NCI-H1694 treated with DMSO at 0.1 percent for 48 hours (cell line): ENCODE measurements at regions not wholly inside any gene's neighbourhood (a gene's known extent, or its start where the extent isn't known, plus 50 kb on each side); places are given as distances from the start of the nearest gene placed in this dataset.

Experiments
- DNase-seq: peaks from one replicate; lab custom pipeline; 2025; lab: John Stamatoyannopoulos, UW

DNA sequence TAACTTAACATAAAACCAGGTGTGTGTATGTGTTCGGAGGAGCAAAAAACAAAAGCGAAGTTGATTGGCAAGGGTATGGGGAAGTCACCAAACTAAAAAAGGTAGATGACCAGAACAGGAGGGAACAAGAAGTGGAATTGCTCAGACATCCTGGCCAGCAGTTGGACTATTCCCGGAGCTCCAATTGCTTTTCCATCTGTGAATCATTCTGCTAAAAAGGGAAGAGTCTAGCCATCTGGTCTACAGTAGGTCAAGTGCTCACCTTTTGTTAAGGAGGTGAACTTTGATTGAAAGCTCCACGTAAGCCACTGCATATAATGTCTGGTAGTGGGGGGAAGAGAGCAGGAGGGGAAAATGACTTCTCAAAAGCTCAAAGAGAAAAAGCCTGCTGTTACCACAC lies 50.0 kb upstream of the BET1 start:
- DNase-seq: no peak

DNA sequence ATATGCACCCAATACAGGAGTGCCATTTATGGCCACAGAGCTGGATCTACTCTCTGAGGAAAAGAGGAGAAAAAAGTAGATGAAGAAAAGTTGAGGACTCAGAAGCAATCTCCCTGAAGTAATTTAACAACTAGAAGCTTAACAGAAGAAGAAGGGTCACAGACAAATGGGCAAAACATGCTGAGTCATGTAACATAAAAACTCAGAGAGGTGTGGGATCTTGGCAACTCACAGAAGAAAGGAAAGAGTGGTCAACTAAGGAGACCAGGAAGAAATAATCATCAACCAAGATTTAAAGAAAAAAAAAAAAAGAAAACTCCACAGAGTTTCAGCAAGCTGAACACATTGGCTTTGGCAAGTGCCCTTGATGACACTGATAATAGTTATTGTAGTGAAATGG lies 51.8 kb upstream of the BET1 start:
- no peak for DNase-seq

GRCh38 chr7:94056796-94057207 lies 52.6 kb upstream of the BET1 start:
- DNase-seq: no peak

GRCh38 chr7:94057955-94058354 lies 53.8 kb upstream of the BET1 start:
- no peak for DNase-seq

- no peak for DNase-seq
Measured at GRCh38 chr7:94059746-94060145, 55.6 kb upstream of the BET1 start.

- DNase-seq: no peak
Measured at GRCh38 chr7:94060752-94061151, 56.6 kb upstream of the BET1 start.

DNA sequence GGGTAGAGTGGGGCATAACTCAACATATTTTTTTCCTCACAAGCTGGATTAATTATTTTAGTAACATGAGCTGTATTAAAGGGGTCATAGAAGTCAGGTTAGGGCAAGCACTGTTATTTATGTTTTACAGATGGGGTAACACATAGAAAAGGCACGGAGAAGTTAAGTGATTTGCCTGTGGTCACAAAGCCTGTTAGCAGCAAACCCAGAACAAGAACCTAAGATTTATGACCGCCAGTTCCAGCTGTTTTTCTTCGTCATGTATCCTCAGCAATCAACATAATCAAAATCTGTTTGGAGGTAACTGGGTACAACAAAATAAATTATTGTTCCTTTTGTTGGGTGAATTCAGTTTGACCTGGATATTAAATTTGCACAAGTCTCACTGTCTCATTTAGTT lies 57.2 kb upstream of the BET1 start:
- no peak for DNase-seq

GRCh38 chr7:94062372-94062771 lies 58.2 kb upstream of the BET1 start:
- no peak for DNase-seq

- DNase-seq: no peak
Measured at GRCh38 chr7:94064541-94065191, 60.5 kb upstream of the BET1 start.

GRCh38 chr7:94067047-94067446 lies 62.9 kb upstream of the BET1 start:
- DNase-seq: no peak

DNA sequence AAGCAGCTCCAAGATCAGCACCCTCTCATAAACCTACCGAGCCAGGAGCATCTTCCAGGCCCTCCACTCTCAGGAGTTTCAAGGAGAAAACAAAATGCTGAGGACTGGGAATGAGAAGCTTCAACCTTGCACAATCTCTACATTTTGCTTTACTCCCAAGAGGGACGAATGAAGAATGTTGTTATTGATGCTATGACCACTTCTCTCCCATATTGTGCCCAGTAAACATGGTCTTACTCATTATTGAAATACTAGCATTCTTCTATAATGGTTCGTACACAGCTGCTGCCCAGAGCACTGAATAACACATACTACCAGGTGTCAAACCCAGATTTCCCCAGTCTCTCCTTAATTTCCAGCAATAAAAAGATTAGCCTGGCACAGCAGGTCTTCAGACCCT lies 63.4 kb upstream of the BET1 start:
- no peak for DNase-seq

DNA sequence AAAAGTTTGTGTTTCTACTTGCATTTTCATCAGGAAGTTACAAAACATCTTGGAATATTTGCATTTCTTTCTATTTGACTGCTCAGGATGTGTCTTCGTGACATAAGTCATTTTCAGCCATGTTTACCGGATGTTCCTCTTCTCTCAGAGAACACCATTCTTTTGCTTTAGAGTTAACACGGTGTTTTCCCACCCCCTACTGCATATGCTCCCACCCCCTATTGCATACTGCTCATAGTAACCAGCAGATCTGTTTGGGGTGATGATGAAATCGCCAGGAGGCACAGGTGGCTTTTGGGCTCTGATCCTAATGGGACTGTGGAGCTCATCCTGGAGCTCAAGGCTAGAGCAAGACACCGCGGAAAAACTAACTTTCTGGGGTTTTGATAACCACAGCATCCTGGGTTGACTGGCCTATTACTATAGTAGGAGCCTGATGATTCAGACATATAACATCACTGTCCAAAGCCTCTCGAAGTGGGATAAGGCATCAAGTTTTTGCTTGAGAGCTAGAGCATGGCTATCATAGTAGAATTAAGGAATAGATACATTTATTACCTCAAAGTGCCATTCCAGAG lies 65.1 kb upstream of the BET1 start:
- no peak for DNase-seq

GRCh38 chr7:94080551-94080950 lies 76.4 kb upstream of the BET1 start:
- DNase-seq: no peak

- DNase-seq: no peak
Measured at GRCh38 chr7:94082126-94082525, 78.0 kb upstream of the BET1 start.

GRCh38 chr7:94087664-94088352 lies 83.7 kb upstream of the BET1 start:
- DNase-seq: peak; percentile 63

DNA sequence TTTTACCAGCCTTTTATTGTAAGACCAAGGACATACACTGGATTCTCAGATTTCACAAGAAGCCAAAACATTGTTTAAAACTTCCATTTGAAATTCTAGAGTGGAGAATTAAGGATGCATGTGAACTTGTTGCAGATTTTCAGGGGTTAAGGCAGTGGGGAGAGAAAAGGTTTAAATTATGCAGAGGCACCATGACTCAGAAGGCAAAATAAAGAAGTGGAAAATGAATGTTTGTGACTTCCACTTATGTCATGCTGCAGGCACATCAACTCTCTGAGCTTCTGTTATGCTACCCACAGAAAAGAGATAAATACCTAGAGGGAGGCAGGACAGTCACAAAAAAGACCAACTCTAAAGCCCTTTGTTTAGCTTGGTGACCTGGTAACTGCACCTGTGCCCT lies 84.4 kb upstream of the BET1 start:
- DNase-seq: no peak

DNA sequence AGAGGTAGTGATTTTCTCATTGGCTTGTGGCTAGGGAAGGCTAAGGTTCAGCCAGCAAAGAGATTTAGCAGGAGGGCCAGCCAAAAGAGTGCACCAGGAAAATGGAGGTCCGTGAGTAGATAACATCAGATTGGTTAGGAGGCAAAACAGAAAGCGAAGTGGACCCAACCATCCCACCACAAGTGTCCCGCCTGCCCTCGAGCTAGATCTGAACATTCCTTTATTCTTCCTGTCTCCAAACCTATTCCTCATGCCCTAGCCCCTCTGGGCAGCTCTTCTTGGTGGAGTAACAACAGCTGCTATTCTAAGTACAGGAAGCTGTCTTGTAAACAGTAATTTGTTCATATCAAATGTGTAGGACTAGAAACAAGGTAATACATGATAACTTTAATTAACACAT lies 85.7 kb upstream of the BET1 start:
- no peak for DNase-seq

DNA sequence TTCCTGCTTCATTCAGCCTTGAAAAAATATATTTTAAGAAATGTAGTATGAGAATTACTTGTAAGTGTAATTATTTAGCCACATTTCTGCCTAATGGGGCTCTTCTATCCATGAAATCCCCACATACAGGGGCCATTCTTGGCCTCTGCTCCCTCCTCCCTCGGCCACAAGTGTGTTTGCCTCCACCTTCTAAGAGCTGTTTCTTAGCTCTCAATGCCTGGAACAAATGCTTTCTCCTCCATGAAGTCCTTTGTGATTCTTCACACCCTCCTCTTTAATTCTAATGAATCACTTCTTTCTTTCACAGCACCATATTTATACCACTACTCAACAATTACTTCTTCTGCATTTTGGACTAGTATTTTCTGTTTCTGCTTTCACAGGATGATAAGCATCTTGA lies 88.8 kb upstream of the BET1 start:
- DNase-seq: no peak

GRCh38 chr7:94094298-94094697 lies 90.1 kb upstream of the BET1 start:
- DNase-seq: no peak

GRCh38 chr7:94095316-94096009 lies 91.3 kb upstream of the BET1 start:
- DNase-seq: no peak

DNA sequence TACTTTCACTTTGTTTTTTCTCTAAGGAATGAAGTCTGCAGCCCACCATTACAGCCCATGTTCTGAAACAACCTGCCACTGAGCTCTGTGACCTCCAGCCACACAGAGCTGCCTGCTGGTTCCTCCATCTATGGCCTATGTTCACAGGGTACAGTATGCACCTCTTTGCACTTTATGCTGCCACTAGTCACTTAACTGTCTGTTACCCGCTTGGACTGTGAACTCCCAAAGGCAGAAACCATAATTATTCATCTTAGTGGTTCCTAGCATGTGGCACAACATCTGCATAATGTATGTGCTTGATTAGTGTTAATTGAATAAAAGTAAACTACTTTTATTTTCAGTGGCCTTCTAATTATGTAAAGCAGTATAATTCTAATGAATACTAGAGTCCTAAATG lies 95.5 kb upstream of the BET1 start:
- DNase-seq: no peak

DNA sequence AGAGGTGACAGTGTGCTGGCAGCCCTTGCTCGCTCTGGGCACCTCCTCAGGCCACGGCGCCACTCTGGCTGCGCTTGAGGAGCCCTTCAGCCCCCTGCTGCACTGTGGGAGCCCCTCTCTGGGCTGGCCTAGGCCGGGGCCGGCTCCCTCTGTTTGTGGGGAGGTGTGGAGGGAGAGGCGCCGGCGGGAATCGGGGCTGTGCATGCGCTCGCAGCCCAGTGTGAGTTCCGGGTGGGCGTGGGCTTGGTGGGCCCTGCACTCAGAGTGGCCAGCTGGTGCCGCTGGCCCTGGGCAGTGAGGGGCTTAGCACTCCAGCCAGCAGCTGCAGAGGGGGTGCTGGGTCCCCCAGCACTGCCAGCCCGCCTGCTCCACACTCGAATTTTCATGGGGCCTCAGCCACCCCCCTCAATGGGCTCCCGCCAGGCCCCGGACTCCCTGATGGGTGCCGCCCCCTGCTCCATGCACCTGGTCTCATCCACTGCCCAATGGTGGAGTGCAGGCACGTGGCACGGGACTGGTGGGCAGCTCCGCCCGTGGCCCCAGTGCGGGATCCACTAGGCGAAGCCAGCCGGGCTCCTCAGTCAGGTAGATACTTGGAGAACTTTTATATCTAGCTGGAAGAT lies 96.7 kb upstream of the BET1 start:
- no peak for DNase-seq

GRCh38 chr7:94104301-94104700 lies 100.1 kb upstream of the BET1 start:
- DNase-seq: no peak
